Kidney (tissue), 13 donors: ENCODE measurements at regions not wholly inside any gene's neighbourhood (a gene's known extent, or its start where the extent isn't known, plus 50 kb on each side); places are given as distances from the start of the nearest gene placed in this dataset.

Experiments
- DNase-seq, 5 donors: peaks; one replicate each; pipeline ENCODE4 v3.0.0-alpha.2; 2013 to 2020
- FAIRE-seq: peaks from 2 replicates; lab custom pipeline; 2012; peaks lifted over from hg19 to GRCh38; lab: Jason Lieb, UNC
- H3K27ac ChIP-seq, 2 donors: one replicate each; pipeline ENCODE4 v1.7.0; 2013; ENCODE audit warnings: low read depth in 2 of 2, low read length in 2 of 2, inconsistent platforms in 1 of 2
- H3K27me3 ChIP-seq: one replicate; pipeline ENCODE4 v1.7.1; 2013; ENCODE audit warnings: low read length, inconsistent platforms; ENCODE audit not compliant: control insufficient read depth, insufficient read depth
- H3K36me3 ChIP-seq, 3 donors: one replicate each; pipeline versions ENCODE4 v1.7.0 to v1.7.1; 2013; ENCODE audit warnings: low read length in 3 of 3, control low read depth in 1 of 3, inconsistent platforms in 1 of 3; ENCODE audit not compliant: insufficient read depth in 3 of 3, control insufficient read depth in 2 of 3
- H3K4me1 ChIP-seq, 3 donors: one replicate each; pipeline versions ENCODE4 v1.7.0 to v1.7.1; 2013; ENCODE audit warnings: low read length in 3 of 3, inconsistent platforms in 1 of 3, low read depth in 1 of 3; ENCODE audit not compliant: control insufficient read depth in 2 of 3, insufficient read depth in 2 of 3
- H3K4me3 ChIP-seq, 3 donors: one replicate each; pipeline versions ENCODE4 v1.7.0 to v1.8.1; 2013; ENCODE audit warnings: low read length in 3 of 3, control low read depth in 1 of 3, inconsistent platforms in 1 of 3
- H3K9ac ChIP-seq, 3 donors: one replicate each; pipeline versions ENCODE4 v1.7.0 to v1.7.1; 2013; ENCODE audit warnings: low read length in 3 of 3, control low read depth in 1 of 3, inconsistent platforms in 1 of 3
- H3K9me3 ChIP-seq, 3 donors: one replicate each; pipeline versions ENCODE4 v1.7.0 to v1.7.1; 2013; ENCODE audit warnings: low read length in 3 of 3, control low read depth in 1 of 3, inconsistent platforms in 1 of 3; ENCODE audit not compliant: control insufficient read depth in 2 of 3, insufficient read depth in 1 of 3
- intact Hi-C: fragments of 100-400 bp; cut with DNase I; formaldehyde crosslinking; loops from one replicate; pipeline ENCODE4 v1.11.1; 2022
- TF ChIP-seq, protein P1 (sequence below): IDR thresholded peaks from 3 replicates; pipeline ENCODE4 v1.5.1; 2012; ENCODE audit warnings: mild to moderate bottlenecking, moderate library complexity, borderline replicate concordance; ENCODE audit not compliant: insufficient read depth; ENCODE audit errors: extremely low read depth
- donor health status: control.
- donor health status: control.
- donor health status: control.
- donor health status: control.
- donor health status: control.
- donor health status: DM: yes; HTN: yes; CAD: no.
- donor health status: Normal renal cell carcinoma (clear cell type).

DNA sequence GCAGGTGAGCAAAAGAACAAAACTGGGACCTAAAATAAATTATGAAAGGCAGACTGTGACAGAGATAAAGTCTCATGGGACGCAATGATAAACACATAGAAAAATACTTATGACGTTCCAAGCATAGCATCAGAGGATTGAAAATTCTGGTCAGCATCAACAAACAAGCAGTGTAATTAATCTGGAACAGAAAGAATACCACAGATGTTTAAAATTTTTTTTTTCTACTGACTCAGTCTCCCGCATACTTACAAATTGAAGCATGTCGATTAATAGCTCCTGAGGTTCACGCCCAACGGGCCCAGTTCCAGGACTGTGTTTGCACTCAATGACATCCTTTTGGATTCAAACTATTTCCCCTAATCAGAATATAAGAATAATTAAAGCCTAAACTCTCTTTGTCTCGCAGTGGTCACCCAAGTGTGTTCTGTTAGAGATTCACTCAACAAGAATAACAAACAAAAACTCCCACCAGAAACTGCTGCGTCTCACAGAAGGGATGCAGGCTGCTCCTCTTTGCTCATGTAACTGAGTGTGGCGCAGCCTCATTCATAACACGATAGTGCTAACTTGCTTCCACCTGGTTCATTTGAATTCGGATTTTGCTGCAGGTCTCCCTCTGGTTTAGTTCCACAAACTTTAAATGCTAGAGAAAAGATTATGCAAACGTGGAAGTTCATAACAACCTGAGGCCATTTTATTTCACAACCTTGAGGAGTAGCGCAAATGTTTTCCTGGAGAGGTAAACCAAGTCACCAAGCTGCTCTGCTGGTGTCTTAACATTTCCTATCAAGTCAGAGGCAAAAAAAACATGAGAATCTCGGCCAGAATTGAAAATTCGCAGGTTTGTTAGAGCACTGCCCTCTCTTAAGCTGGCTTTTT, 69.0 kb upstream of the CITED2 start:
- H3K4me3 ChIP-seq: no peak overlapping the region
- H3K9ac ChIP-seq: no peak overlapping the region
- DNase-seq (peak in 3 of 5 donors; percentile 24 to 65 (median 46)), FAIRE-seq (no peak)
- peaks cover 0 to 3% (median 2%) of the 10 kb centered on the region in 3 donors for H3K4me1 ChIP-seq
- TF ChIP-seq, protein P1, sequence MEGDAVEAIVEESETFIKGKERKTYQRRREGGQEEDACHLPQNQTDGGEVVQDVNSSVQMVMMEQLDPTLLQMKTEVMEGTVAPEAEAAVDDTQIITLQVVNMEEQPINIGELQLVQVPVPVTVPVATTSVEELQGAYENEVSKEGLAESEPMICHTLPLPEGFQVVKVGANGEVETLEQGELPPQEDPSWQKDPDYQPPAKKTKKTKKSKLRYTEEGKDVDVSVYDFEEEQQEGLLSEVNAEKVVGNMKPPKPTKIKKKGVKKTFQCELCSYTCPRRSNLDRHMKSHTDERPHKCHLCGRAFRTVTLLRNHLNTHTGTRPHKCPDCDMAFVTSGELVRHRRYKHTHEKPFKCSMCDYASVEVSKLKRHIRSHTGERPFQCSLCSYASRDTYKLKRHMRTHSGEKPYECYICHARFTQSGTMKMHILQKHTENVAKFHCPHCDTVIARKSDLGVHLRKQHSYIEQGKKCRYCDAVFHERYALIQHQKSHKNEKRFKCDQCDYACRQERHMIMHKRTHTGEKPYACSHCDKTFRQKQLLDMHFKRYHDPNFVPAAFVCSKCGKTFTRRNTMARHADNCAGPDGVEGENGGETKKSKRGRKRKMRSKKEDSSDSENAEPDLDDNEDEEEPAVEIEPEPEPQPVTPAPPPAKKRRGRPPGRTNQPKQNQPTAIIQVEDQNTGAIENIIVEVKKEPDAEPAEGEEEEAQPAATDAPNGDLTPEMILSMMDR: no peak
- no peaks in the 10 kb centered on the region for H3K27me3 ChIP-seq
- H3K36me3 ChIP-seq: no peaks in the 10 kb centered on the region
- H3K27ac ChIP-seq: no peak overlapping the region
- intact Hi-C loops: no loop called here
- no peaks in the 10 kb centered on the region for H3K9me3 ChIP-seq

DNA sequence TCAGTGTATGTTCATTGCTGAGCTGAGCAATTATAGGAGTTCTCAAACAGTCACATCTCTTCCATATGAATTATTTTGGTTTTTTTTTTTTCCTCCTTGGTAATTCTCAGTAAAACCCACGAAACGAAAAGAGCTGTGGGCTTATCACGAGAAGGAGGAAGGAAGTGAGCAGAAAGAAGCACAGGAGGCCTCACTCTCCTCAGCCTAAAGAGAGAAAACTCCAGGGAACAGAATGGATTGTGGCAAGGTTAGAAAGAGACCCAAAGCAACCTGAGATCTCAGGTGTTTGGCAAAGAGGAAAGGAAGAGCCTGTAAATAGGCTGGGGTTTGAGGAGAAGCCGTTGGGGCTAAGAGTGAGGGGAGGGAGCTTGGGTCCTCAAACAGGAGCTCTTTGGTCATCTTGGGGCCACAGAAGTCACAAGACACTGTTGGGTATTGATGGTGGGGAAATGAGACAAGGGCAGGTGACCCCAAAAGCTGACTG, 67.8 kb upstream of the CITED2 start:
- H3K9ac ChIP-seq: no peak overlapping the region
- TF ChIP-seq, protein P1: no peak

DNA sequence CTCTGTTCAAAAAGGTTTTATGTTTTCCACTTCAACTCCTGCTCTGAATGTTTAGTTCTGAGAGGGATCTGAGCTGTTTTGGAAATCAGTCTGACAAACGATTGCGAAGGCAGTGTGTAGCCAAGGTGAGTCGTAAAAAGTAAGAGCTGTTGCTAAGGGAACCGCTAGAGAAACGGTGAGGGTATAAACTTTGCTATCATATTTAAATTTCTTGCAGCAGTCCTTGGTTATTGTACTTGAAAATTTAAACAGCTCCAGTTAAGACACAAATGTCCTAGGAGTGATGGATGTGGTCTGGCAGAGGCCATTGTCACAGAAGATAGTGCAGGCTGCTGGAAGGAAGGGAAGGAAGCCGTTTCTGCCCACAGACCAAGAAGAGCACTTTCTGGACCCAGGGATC, 64.9 kb upstream of the CITED2 start:
- no peak overlapping the region for H3K27ac ChIP-seq
- TF ChIP-seq, protein P1: no peak
- no peak overlapping the region for H3K9ac ChIP-seq
- no peaks in the 10 kb centered on the region for H3K9me3 ChIP-seq
- peak in 2 of 5 donors; percentile 60 for DNase-seq
- H3K27me3 ChIP-seq: no peaks in the 10 kb centered on the region
- intact Hi-C loops: no loop called here
- H3K4me3 ChIP-seq: no peak overlapping the region
- FAIRE-seq: no peak
- peaks cover 0 to 3% (median 2%) of the 10 kb centered on the region in 3 donors for H3K4me1 ChIP-seq
- H3K36me3 ChIP-seq: no peaks in the 10 kb centered on the region

More for the DNA sequence above, 67.8 kb upstream of the CITED2 start:
- Histone ChIP-seq H3K9me3 (no peaks in the 10 kb centered on the region), H3K36me3 (no peaks in the 10 kb centered on the region), H3K27ac (no peak overlapping the region), H3K4me1 (peaks cover 0 to 3% (median 2%) of the 10 kb centered on the region in 3 donors), H3K27me3 (no peaks in the 10 kb centered on the region), H3K4me3 (no peak overlapping the region)
- no peak for FAIRE-seq
- no peak for DNase-seq
- intact Hi-C loops: no loop called here
